Suprapubic skin (tissue), 3 donors: ENCODE measurements at regions not wholly inside any gene's neighbourhood (a gene's known extent, or its start where the extent isn't known, plus 50 kb on each side); places are given as distances from the start of the nearest gene placed in this dataset.

Source experiments
- POLR2AphosphoS5 ChIP-seq, 3 donors: sonication (generic); formaldehyde crosslinking; IDR thresholded peaks; one replicate each; pipeline ENCODE4 v1.6.1; 2017; ENCODE audit warnings: antibody characterized with exemption in 3 of 3
- TF ChIP-seq, protein P1 (sequence below), 2 donors: fragments of 200-600 bp in 1 of 2; fragments of 450-650 bp in 1 of 2; sonication (generic) in 1 of 2; IDR thresholded peaks; one replicate each; pipeline ENCODE4 v1.5.1; 2016 to 2019; ENCODE audit warnings: antibody characterized with exemption in 2 of 2, mild to moderate bottlenecking in 1 of 2, moderate library complexity in 1 of 2

DNA sequence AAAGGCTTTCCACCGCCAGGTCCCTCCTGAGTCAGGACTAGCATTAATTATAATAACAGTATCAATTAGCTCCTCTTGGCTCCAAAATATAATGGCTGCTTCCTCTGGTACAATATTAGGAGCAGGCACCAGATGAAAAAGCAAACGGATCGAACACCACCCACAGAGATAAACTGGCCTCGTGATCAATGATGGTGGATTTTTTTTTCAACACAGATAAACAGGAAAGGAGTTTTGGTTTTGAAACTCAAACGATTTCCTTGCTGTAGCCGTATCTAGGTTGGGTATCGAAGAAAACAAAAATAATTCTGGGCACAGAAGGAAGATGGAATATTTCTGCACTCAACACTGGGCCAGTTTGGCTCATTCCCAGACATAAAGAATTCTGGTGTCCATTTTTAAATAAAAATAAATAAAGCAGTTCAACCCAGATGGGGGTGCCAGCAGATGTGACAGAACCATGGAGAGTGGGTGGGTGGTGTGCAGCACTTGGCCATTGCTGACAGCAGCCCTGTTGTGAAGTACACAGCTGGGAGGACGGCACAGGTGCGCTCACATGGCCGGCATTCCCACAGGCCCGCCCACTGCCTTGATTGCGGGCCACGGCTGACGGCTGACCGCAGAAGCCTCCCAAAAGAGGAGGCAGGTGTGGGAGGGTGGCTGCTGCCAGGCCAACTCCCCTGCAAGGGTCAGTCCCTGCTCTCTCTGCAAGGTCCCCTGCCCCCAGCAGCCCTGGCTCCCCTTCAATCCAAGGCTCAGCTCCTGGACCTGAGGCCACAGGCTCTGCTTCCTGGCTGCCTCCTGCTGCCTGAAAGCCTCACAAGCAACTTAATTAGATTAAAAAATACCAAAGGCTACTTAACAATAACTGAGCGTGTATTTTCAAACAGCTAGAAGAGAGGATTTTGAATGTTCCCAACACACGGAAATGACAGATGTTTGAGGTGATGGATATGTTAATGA, 351.9 kb upstream of the ID2 start:
- no peak for TF ChIP-seq POLR2AphosphoS5 (IDR thresholded peaks at IDR 0.05)
- TF ChIP-seq, protein P1, sequence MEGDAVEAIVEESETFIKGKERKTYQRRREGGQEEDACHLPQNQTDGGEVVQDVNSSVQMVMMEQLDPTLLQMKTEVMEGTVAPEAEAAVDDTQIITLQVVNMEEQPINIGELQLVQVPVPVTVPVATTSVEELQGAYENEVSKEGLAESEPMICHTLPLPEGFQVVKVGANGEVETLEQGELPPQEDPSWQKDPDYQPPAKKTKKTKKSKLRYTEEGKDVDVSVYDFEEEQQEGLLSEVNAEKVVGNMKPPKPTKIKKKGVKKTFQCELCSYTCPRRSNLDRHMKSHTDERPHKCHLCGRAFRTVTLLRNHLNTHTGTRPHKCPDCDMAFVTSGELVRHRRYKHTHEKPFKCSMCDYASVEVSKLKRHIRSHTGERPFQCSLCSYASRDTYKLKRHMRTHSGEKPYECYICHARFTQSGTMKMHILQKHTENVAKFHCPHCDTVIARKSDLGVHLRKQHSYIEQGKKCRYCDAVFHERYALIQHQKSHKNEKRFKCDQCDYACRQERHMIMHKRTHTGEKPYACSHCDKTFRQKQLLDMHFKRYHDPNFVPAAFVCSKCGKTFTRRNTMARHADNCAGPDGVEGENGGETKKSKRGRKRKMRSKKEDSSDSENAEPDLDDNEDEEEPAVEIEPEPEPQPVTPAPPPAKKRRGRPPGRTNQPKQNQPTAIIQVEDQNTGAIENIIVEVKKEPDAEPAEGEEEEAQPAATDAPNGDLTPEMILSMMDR (IDR thresholded peaks at IDR 0.05), result no peak
